ENCODE measurements at regions not wholly inside any gene's neighbourhood (a gene's known extent, or its start where the extent isn't known, plus 50 kb on each side); places are given as distances from the start of the nearest gene placed in this dataset.

GRCh38 chr5:17037751-17038150 lies 101.7 kb upstream of the MYO10 start:
- H2AFZ ChIP-seq (ENCODE audit: low read depth, low read length), result no peak overlapping the region
- H3K4me1 ChIP-seq (ENCODE audit: control insufficient read depth, extremely low read depth, insufficient read depth, low read length), result peaks cover 19% of the 10 kb centered on the region
- DNase-seq (ENCODE audit: low read depth, low spot score), result peak; percentile 85
- no TSS peak for BruUV-seq (replicated peaks)
- H3K4me2 ChIP-seq (ENCODE audit: insufficient read depth, low read length), result peak overlapping the region; percentile 84
- peak; percentile 92 for FAIRE-seq
- H3K36me3 ChIP-seq (ENCODE audit: control insufficient read depth in 2 of 2, extremely low read depth in 1 of 2, insufficient read depth in 2 of 2, low read length in 2 of 2), result no peaks in the 10 kb centered on the region
- dilution Hi-C loops (cut with MboI; ENCODE audit: extremely low pct_ligation_motif_present, low sequenced_read_pairs), result no loop called here
- peak overlapping the region; percentile 81 for H3K27ac ChIP-seq (ENCODE audit: insufficient read depth, low read depth, low read length)
- no peaks in the 10 kb centered on the region for H3K79me2 ChIP-seq (ENCODE audit: control insufficient read depth, insufficient read depth, low read length)
- H3K9ac ChIP-seq (replicated peaks; ENCODE audit: extremely low read depth, insufficient read depth, low read length), result peak overlapping the region; percentile 66
- no peaks in the 10 kb centered on the region for H3K9me1 ChIP-seq (replicated peaks; ENCODE audit: control insufficient read depth, extremely low read depth, insufficient read depth, low read length)
- CTCF ChIA-PET, result interaction anchor here (0.9 to 1.5 kb wide), 3 partner anchors 17 to 152 kb away, joined by 3 to 6 read pairs (median 3); no protein-coding TSS in a partner anchor
- H4K20me1 ChIP-seq (replicated peaks; ENCODE audit: control insufficient read depth, extremely low read depth, insufficient read depth, low read length), result no peaks in the 10 kb centered on the region
- H3K9me3 ChIP-seq (replicated peaks; ENCODE audit: control insufficient read depth, insufficient read depth, low read length), result no peaks in the 10 kb centered on the region
- TF ChIP-seq CTCF (IDR thresholded peaks at IDR 0.05; ENCODE audit: extremely low read depth in 1 of 2, insufficient read depth in 1 of 2, low read depth in 1 of 2, low read length in 2 of 2) (no peak), POLR2AphosphoS5 (IDR thresholded peaks at IDR 0.05; ENCODE audit: insufficient read depth, low read depth, low read length) (peak; percentile 35), GATA2 (IDR thresholded peaks at IDR 0.05; ENCODE audit: insufficient read depth, insufficient read length, low read depth, low read length) (no peak), JUN (IDR thresholded peaks at IDR 0.05; ENCODE audit: borderline replicate concordance, insufficient read depth, insufficient read length, low read depth) (peak; percentile 88), FOS (IDR thresholded peaks at IDR 0.05; ENCODE audit: borderline replicate concordance, insufficient read depth, low read length) (peak; percentile 70)
- H3K27me3 ChIP-seq (ENCODE audit: control insufficient read depth in 2 of 2, insufficient read depth in 2 of 2, low read length in 2 of 2), result no peaks in the 10 kb centered on the region
- POLR2A ChIA-PET, result no interaction called here
- H3K4me3 ChIP-seq (replicated peaks in 1 of 3; ENCODE audit: insufficient read depth in 1 of 3, low read depth in 1 of 3, low read length in 3 of 3), result no peak overlapping the region
- intact Hi-C loops (cut with micrococcal nuclease), result loop anchor here (1.0 to 2.0 kb wide), 6 partner anchors 36 to 153 kb away; no protein-coding TSS in a partner anchor

GRCh38 chr5:17039170-17039569 lies 103.1 kb upstream of the MYO10 start:
- no peak overlapping the region for H3K4me3 ChIP-seq (replicated peaks in 1 of 3; ENCODE audit: insufficient read depth in 1 of 3, low read depth in 1 of 3, low read length in 3 of 3)
- ChIA-PET POLR2A (no interaction called here), CTCF (interaction anchor here (0.8 to 1.4 kb wide), 3 partner anchors 94 to 151 kb away, joined by 3 to 4 read pairs (median 3); no protein-coding TSS in a partner anchor)
- H3K9me3 ChIP-seq (replicated peaks; ENCODE audit: control insufficient read depth, insufficient read depth, low read length), result no peaks in the 10 kb centered on the region
- H3K79me2 ChIP-seq (ENCODE audit: control insufficient read depth, insufficient read depth, low read length), result no peaks in the 10 kb centered on the region
- FAIRE-seq, result no peak
- H3K27ac ChIP-seq (ENCODE audit: insufficient read depth, low read depth, low read length), result no peak overlapping the region
- H3K27me3 ChIP-seq (ENCODE audit: control insufficient read depth in 2 of 2, insufficient read depth in 2 of 2, low read length in 2 of 2), result no peaks in the 10 kb centered on the region
- peaks cover 19% of the 10 kb centered on the region for H3K4me1 ChIP-seq (ENCODE audit: control insufficient read depth, extremely low read depth, insufficient read depth, low read length)
- H3K36me3 ChIP-seq (ENCODE audit: control insufficient read depth in 2 of 2, extremely low read depth in 1 of 2, insufficient read depth in 2 of 2, low read length in 2 of 2), result no peaks in the 10 kb centered on the region
- TF ChIP-seq JUN (IDR thresholded peaks at IDR 0.05; ENCODE audit: borderline replicate concordance, insufficient read depth, insufficient read length, low read depth) (no peak), POLR2AphosphoS5 (IDR thresholded peaks at IDR 0.05; ENCODE audit: insufficient read depth, low read depth, low read length) (no peak), EZH2 (IDR thresholded peaks at IDR 0.05; ENCODE audit: borderline replicate concordance, low read depth, low read length, severe bottlenecking) (no peak), GATA2 (IDR thresholded peaks at IDR 0.05; ENCODE audit: insufficient read depth, insufficient read length, low read depth, low read length) (no peak), CTCF (IDR thresholded peaks at IDR 0.05; ENCODE audit: extremely low read depth in 1 of 2, insufficient read depth in 1 of 2, low read depth in 1 of 2, low read length in 2 of 2) (no peak), POLR2A (IDR thresholded peaks at IDR 0.05; ENCODE audit: low read depth, low read length) (no peak), MYC (IDR thresholded peaks at IDR 0.05; ENCODE audit: low read depth, low read length) (no peak), MAX (IDR thresholded peaks at IDR 0.05; ENCODE audit: insufficient read depth, insufficient read length) (no peak), FOS (IDR thresholded peaks at IDR 0.05; ENCODE audit: borderline replicate concordance, insufficient read depth, low read length) (no peak)
- no peaks in the 10 kb centered on the region for H3K9me1 ChIP-seq (replicated peaks; ENCODE audit: control insufficient read depth, extremely low read depth, insufficient read depth, low read length)
- no peak overlapping the region for H3K9ac ChIP-seq (replicated peaks; ENCODE audit: extremely low read depth, insufficient read depth, low read length)
- no peak overlapping the region for H2AFZ ChIP-seq (ENCODE audit: low read depth, low read length)
- H3K4me2 ChIP-seq (ENCODE audit: insufficient read depth, low read length), result no peak overlapping the region
- intact Hi-C loops (cut with micrococcal nuclease) (no loop called here), dilution Hi-C loops (cut with MboI; ENCODE audit: extremely low pct_ligation_motif_present, low sequenced_read_pairs) (no loop called here)
- H4K20me1 ChIP-seq (replicated peaks; ENCODE audit: control insufficient read depth, extremely low read depth, insufficient read depth, low read length), result no peaks in the 10 kb centered on the region
- DNase-seq (ENCODE audit: low read depth, low spot score), result no peak
- BruUV-seq (replicated peaks), result no TSS peak

Measured in endothelial cell of umbilical vein (primary cell).